ENCODE measurements at regions not wholly inside any gene's neighbourhood (a gene's known extent, or its start where the extent isn't known, plus 50 kb on each side); places are given as distances from the start of the nearest gene placed in this dataset.
"Not testable (repeated sequence)": the region's sequence is repeated elsewhere in the genome, so short reads cannot be mapped to it uniquely, and the experiment has no call there.

DNA sequence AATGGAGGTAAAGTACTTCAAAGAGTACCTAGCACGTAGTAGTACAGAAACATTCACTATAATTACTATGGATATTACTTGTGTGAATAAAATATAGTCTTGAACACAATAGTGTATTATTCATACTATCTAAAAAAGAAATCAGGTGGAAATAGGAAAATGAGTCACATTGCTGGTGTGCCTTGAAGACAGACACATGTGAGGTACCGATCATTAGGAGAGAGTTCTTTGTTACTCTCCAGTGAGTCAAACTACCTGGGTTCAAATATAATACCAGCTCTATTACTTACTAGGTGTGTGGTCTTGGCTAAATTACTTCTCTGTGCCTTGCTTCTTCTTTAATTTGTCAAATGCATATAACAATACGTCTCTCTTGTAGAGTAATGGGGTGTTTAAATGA, 50.8 kb upstream of the BEND6 start:
- DNase-seq = no peak

DNA sequence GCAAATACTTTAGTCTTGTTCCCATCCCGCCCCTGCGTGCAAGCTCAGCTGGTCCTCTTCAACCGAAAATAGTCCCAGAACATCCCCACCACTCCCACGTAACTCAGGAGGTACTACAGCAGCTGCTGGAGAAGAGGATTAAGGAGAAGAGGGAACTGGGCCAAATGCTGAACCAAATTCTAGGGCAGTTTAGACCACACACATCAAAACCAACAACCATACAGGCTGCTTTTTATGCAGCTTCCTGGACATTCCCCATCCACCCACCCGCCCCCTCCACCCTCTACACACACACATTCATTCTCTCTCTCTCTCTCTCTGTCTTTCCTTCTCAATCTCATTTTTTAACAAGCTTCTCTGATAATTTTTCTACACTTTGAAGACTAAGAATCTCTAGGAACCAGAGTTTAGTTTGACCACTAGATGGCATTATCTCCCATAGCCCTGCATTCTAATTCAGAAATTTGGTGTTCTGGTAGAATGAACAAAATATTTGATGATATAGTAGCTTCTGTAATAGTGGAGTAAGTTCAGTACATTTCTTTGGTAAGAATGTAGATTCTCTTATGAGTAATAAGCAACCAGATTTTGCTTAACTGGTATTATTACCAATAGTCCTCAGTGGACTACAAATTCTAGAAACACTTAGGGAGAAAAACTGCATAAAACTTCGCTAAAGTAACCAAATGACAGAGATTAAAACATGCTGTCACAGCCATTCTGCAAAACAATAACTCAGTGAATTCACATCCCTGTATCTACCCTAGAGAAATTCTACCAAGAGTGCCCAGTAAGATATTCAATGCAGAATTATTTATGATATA, 52.1 kb upstream of the BEND6 start:
- DNase-seq = no peak

DNA sequence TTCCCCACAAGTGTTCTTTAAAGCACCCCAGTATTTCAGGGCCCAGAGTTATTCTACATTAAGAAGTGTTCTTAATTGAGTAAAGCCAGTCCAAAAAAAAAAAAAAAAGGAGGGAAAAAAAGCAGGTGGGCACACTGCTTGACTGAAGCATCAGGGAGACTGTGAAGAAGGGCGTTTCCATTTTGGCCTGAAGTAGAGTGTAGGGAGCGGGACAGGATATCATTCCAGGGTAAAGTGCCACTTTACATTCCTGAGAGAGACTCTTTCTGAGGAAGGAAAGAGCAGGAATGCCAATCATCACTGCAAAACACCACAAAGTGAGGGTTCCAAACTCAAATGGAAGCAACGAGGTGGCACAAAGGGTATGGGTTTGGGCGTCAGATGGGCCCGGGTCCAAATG, 54.1 kb upstream of the BEND6 start:
- DNase-seq = no peak

DNA sequence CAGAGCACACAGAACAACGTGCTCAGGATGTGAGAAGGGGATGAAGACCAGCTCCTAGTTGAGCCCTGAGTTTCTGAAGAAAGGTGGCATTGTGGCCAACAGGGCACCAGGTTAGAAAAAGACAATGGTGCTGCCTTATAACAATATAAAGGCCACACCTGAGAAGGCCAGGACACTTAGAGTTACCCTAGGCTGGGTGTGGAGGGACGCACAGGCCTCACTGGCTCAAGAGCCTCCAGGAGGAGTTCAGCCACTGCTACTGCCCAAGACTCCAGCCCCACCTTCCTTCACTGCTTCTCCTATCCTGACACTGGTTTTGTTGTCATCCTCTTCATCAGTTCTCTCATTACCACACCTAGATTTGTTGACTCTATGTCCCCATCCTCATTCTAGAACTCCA, 55.2 kb upstream of the BEND6 start:
- no peak for DNase-seq

- DNase-seq = no peak
Observed at GRCh38 chr6:56899311-56899710, 55.6 kb upstream of the BEND6 start.

DNA sequence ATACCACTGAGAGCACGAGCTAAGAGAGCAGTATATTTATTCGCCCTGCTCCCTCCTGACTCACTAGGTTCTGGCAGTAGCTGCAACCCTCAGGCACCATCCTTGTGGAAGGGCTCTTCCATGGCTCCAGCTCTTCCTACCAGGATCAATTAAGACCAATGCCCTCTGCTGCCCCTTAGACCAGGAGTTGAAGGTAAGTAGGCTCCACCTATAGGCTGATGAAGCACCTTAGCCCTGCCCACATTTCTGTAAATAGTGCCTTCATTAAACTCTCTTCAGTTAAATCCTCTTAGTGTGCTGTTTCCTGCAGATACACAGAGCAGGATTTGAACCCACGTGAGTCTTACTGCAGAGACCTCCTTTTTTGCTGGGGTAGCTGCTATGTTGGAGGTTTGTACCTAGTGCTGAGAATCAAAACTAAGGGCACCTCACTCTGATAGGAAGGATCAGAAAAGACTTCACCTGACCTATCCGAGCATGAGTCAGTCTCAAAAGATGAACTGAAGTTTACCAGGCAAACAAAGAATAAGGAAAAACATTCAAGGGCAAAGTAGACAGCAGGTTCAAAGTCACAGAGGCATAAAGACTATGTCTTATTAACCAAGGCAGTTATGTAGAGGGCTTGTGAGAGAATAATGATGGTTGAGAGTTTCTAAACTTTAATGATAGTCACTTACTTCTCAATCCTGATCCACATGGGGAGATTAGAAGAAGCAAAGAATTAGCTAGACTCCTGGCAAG, 56.9 kb upstream of the BEND6 start:
- DNase-seq = no peak

GRCh38 chr6:56891754-56892153, 63.2 kb upstream of the BEND6 start:
- no peak for DNase-seq

- DNase-seq = no peak
Observed at GRCh38 chr6:56890683-56891429, 64.1 kb upstream of the BEND6 start.

DNA sequence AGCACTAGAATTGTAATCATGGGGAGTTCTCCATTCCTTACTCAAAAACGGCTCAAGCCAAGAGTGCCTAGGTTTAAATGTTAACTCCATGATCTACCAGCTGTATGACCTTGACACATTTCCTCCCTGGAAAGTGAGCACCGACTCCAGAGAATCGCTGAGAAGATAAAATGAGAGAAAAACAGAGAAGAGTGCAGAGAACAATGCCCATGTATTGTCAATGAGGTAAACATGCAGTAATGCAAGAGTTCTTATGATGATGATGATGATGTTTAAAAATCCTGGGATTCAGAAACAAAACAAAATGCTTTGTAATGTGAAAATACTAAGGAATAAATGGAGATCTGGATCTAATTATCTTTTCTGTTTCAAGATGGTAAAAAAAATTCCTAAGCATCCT, 64.8 kb upstream of the BEND6 start:
- no peak for DNase-seq

- no peak for DNase-seq
Observed at GRCh38 chr6:56889492-56889891, 65.4 kb upstream of the BEND6 start.

DNA sequence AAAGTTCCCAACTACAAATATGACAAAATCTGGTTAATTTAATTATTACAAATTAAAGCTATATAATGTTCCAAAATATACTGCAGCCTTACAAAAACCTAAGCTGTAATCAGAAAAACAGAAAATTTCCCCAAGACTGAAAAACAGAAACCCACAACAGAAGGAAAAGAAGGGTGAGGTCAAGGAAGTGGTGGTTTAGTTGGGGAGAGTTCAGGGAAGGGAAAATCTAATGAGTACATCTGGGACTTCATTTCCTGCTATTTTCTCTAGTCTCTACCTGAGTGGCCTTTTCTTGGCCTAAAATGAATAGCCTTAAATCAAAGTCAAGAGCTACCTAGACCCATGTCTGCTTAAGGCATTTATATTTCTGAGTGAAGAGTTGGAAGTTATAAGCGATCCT, 66.2 kb upstream of the BEND6 start:
- no peak for DNase-seq

DNA sequence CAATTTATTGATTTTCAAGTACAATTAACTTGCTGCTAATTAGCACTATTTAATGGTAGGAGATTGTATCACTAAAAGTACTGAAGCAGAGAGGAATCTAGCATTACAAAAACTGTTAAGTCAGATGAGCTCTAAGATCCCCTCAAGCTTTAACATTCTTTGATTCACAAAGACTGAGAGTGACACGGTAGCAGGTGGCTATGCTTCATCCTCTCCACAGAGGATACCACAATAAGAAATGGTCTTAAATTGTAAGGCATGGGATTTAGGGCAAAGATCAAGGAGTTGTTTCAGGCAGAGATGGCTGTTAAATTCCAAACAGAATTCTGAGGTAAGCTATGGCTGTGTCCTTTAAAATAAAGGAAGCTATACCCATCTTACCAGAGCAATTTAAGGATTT, 67.8 kb upstream of the BEND6 start:
- DNase-seq = no peak

DNA sequence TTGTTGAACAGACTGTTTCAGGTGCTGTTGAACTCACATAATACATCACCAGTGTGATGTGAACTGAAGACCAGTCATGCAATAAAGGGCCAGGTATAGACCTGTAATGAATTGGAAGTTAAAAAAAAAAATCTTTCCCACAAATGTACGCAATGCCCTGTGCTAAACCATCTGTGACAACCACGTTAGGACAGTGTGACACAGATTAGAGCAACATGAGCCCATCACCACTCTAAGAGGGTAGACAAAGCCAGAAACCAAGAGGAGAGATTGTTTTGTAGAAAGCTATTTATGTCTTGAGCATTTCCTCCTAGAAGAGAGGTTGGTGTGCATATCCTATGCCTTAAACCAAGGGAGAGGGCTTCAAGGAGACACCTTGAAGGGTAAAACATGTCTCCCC, 77.0 kb upstream of the BEND6 start:
- no peak for DNase-seq

DNA sequence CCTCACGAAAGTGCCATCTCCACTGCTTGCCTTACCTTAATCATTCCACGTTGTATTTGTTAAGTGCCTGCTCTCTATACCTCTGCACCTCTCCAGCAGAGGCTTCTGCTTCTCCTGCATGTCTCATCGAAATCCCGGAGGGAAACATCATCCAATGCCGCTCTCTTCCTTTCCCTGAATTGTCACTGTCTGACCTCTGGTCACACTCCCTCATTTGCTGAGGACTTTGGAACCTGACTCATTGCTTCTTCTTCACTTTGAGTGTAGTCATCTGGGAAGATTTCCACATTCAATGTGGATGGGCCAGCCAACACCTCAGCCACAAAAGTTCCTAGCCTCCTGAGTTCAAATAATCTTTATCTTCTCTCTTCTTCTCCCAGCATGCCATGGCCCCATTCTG, 78.9 kb upstream of the BEND6 start:
- no peak for DNase-seq

DNA sequence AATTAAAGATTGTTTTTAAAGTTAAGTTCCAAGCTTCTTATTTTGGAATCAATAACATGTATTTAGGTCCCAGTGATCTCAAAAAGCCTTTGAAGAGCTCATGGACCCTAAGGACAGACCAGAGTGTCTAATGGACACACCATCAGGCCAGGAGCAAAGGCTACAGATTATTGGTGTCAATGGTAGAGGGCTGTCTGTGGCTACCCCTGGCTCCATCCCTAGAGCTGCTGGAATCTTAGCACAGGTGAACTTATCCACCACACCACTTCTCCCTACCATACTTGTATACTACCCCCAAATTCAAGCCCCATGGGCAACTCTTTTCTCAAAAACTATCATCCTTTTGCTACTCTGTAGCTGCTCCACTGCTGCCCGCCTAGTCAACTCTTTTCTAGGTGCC, 79.4 kb upstream of the BEND6 start:
- DNase-seq = no peak

DNA sequence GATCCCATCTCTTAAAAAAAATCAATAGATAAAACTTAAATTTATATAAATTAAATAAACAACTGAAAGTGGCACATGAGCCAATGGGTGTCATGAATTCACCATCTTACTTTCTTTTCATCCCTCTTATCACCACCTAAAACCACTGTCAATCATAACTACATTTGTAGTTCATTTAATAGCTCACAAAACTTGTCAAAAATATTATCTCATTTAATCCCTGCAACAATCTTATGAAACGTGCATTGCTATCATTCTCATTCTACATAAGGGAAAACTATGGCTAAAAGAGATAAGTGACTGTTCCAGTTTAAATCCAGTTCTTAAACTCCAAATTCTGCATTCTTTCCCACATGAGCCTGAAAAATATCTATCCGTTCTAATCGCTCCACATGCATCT, 80.6 kb upstream of the BEND6 start:
- no peak for DNase-seq

- DNase-seq = not testable (repeated sequence)
Observed at GRCh38 chr6:56870053-56870452, 84.9 kb upstream of the BEND6 start.

DNA sequence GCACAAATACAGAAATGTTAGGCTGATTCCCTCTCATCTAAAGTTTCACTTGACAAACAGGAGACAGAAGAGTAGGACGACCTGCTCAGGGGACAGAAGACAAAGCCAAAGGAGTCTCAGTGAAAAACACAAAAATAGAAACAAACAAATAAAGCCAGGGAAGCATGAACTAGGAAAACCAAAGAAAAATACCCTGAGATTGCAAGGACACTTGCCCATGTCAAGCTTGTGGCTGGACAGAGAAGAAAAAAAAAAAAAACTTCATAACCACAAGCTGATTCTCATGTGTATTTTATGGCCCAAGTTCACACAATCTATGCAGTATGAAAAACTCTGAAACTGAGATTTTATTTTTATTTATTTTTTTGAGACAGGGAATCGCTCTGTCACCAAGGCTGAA, 85.6 kb upstream of the BEND6 start:
- no peak for DNase-seq

DNA sequence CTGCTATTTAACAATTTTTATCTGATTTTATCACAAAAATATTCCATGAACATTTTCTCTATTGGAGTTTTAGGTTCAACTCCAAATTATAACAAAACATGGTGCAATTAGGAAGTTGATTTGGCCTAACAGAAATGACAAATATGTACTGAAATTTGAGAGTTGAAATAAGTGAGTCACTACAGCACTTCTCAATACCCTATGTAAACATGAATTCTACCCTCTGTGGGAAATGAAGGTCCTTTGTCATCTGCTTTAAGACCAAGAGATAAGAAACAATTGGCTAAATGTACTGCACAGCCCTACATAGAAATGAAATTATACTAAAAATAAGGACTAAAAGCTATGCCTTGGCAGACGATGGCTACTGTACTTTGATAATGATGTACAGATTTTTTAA, 86.2 kb upstream of the BEND6 start:
- DNase-seq = no peak

DNA sequence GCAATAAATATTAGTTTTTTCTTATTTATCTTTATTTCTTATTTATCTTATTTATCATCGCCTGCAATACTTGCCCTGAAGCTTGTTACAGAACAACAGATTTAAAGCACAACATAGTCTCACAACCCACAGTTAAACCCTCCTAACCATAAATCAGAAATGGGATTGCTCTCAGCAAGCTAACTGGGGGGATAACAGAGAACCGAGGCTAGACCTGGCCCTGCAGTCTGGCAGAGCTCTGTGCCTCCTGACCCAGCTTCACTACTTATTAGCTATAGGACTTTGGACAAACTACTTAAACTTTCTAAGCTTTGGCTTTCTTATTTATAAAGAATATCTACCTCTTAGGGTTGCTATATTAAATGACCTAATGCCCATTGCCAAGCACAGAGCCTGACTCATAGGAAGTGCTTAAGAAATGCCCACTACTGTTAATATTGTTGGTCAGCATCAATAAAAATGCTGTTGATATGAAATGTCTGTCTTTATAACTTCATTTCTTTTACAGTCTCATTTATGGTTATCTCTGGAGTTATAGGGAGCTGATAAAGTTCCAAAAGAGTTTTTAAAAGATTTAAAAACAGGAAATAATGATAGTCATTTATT, 87.9 kb upstream of the BEND6 start:
- no peak for DNase-seq

- DNase-seq = no peak
Observed at GRCh38 chr6:56865081-56865875, 89.6 kb upstream of the BEND6 start.

- DNase-seq = no peak
Observed at GRCh38 chr6:56864171-56864616, 90.7 kb upstream of the BEND6 start.

- no peak for DNase-seq
Observed at GRCh38 chr6:56863366-56863765, 91.5 kb upstream of the BEND6 start.
